GM10248 (cell line): ENCODE measurements at regions not wholly inside any gene's neighbourhood (a gene's known extent, or its start where the extent isn't known, plus 50 kb on each side); places are given as distances from the start of the nearest gene placed in this dataset.

Source experiments
- CTCF ChIA-PET: fragments of 300-600 bp; sonication (Branson Sonifier 250); formaldehyde crosslinking; extraction: SDS; loops from one replicate; lab custom pipeline; 2021; ENCODE audit warnings: antibody characterized with exemption; lab: Yijun Ruan, JAX
- POLR2A ChIA-PET: fragments of 350-650 bp; sonication (Branson Sonifier 250); formaldehyde crosslinking; extraction: SDS; loops from one replicate; lab custom pipeline; 2020; ENCODE audit warnings: antibody characterized with exemption; lab: Yijun Ruan, JAX
- DNase-seq: peaks from one replicate; pipeline ENCODE4 v3.0.0; 2012; ENCODE audit errors: extremely low spot score
- CTCF ChIP-seq: IDR thresholded peaks from 2 replicates; pipeline ENCODE4 v1.5.1; 2012; ENCODE audit warnings: mild to moderate bottlenecking, low read depth; ENCODE audit errors: extremely low read depth, missing control alignments, control extremely low read depth

- CTCF ChIA-PET, result interaction anchor here (0.9 to 1.1 kb wide), 4 partner anchors 14 to 33 kb away, joined by 3 read pairs; no protein-coding TSS in a partner anchor
- no peak for DNase-seq
- no peak for TF ChIP-seq CTCF
- POLR2A ChIA-PET, result no interaction called here
These were observed 79.4 kb upstream of the HIF1A start for GRCh38 chr14:61615743-61616523.

DNA sequence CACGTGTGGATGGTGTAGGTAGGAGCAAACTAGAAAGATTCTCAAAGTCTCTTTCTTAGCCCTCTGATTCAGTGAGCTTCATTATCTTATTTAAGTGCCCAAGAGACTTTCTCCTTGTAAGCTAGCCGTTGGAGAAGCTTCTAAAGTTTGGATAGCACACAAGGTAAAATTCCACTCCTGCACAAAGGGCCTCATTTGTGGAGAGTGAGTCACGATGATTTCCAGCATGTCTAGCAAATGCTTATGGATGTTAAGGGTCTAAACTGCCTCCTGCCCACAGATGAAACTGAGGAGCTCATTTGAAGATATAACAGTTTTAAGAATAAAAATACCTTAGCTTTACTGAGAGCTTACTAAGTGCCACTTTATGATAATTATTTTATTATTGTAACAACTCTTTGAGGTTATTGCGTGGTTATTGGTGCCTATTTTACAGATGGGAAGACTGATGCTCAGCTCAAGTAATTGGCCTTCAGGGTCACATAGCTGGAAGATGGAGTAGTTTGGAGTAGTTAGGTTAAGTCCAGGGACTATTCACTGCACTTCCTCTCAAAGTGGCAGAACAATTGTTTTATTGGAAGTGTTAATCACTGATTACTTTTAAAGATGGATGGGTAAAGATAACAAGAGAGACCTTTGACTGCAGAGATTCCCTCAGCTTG lies 78.7 kb upstream of the HIF1A start:
- no peak for TF ChIP-seq CTCF

DNA sequence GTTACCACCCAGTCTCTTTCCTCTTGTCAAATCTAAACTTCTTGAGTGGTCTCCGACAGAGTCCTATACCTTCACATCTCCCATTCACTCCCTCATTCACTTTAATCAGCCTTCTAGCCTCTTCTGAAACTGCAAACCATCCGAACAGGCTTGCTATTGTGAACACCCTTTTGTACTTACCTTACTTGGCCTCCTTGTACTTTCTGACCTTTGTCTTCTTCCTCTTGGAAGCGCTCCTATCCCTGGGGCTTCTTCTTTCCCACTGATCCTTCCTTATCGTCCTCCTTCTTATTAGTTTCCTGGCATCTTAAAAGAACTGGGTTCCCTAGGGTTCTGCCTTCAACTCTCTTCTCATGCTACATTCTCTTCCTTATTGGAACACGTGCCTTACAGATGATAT lies 76.9 kb upstream of the HIF1A start:
- CTCF ChIA-PET, result no interaction called here
- no peak for DNase-seq
- POLR2A ChIA-PET, result no interaction called here
- no peak for TF ChIP-seq CTCF

More for the DNA sequence above, 78.7 kb upstream of the HIF1A start:
- no peak for DNase-seq
- POLR2A ChIA-PET, result no interaction called here
- CTCF ChIA-PET, result interaction anchor here (0.9 to 1.2 kb wide), 5 partner anchors 8 to 32 kb away, joined by 3 to 6 read pairs (median 3); no protein-coding TSS in a partner anchor

- no peak for TF ChIP-seq CTCF
- DNase-seq, result no peak
- CTCF ChIA-PET, result interaction anchor here (1.1 to 1.3 kb wide), 2 partner anchors 11 to 30 kb away, joined by 3 to 6 read pairs; no protein-coding TSS in a partner anchor
- POLR2A ChIA-PET, result no interaction called here
These were observed 75.8 kb upstream of the HIF1A start for GRCh38 chr14:61619494-61619893.

DNA sequence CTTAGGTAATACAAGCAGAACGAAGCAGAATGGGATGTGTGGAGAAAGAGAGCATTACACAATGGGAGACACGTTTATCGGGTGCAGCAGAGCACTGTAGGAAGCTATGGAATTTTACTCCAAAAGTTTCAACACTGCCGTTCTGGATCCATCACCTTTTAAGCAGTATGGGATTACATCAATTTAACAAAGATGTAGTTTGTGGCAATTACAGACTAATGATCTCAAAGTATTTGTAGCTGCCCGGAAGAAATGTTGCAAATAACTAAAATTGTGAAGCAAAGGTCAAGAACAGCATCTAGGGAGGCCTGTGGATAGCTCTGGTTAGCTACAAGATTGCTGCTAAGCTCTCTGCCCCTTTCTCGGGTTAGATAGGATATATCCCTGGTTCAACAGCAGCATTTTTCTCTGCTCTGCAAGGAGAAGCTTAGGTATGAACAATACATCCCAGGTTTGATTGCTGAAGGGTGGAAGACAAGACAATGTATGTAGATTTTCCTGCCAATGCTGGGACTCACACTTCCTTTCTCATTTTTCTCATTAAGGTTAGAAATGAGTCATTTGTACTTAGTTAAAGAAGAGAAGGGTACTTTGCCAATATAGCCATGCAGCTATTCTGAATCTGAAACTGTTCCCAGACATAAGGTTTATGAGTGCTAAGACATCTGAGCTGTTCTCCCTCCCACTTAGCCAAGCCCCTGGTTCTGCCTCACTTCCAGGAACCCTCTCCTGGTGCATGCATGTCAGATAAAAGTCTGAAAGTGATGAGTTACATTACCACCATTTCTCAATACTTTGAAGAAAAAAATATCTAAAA lies 75.0 kb upstream of the HIF1A start:
- TF ChIP-seq CTCF, result no peak
- no peak for DNase-seq
- ChIA-PET CTCF (interaction anchor here (1.0 to 1.6 kb wide), 9 partner anchors 10 to 129 kb away, joined by 3 to 6 read pairs (median 4); no protein-coding TSS in a partner anchor), POLR2A (no interaction called here)

- ChIA-PET POLR2A (no interaction called here), CTCF (interaction anchor here (1.1 to 1.6 kb wide), 4 partner anchors 9 to 35 kb away, joined by 3 to 6 read pairs (median 6); no protein-coding TSS in a partner anchor)
- no peak for DNase-seq
- no peak for TF ChIP-seq CTCF
These were observed 73.9 kb upstream of the HIF1A start for GRCh38 chr14:61621444-61621843.
